BE2C (cell line): ENCODE measurements at regions not wholly inside any gene's neighbourhood (a gene's known extent, or its start where the extent isn't known, plus 50 kb on each side); places are given as distances from the start of the nearest gene placed in this dataset.

ENCODE experiments used
- DNase-seq: peaks from one replicate; pipeline ENCODE4 v3.0.0-alpha.2; 2020
- H3K27me3 ChIP-seq: fragments of 250-450 bp; sonication (Bioruptor Pico); 2 replicates; pipeline ENCODE4 v1.5.1; 2020; ENCODE audit warnings: mild to moderate bottlenecking
- H3K36me3 ChIP-seq: fragments of 250-450 bp; sonication (Bioruptor Pico); 2 replicates; pipeline ENCODE4 v1.5.1; 2020; ENCODE audit warnings: mild to moderate bottlenecking
- H3K4me1 ChIP-seq: fragments of 250-450 bp; sonication (Bioruptor Pico); 2 replicates; pipeline ENCODE4 v1.5.1; 2020
- H3K4me3 ChIP-seq: 2 replicates; pipeline ENCODE4 v1.5.1; 2011; ENCODE audit warnings: low read depth, low read length
- H3K9me3 ChIP-seq: fragments of 250-450 bp; sonication (Bioruptor Pico); 2 replicates; pipeline ENCODE4 v1.5.1; 2020
- TF ChIP-seq, protein P1 (sequence below): IDR thresholded peaks from 2 replicates; pipeline ENCODE4 v1.5.1; 2012; ENCODE audit warnings: mild to moderate bottlenecking, low read depth, low read length

GRCh38 chr13:30026909-30027308 lies 176.5 kb upstream of the UBL3 start:
- TF ChIP-seq, protein P1, sequence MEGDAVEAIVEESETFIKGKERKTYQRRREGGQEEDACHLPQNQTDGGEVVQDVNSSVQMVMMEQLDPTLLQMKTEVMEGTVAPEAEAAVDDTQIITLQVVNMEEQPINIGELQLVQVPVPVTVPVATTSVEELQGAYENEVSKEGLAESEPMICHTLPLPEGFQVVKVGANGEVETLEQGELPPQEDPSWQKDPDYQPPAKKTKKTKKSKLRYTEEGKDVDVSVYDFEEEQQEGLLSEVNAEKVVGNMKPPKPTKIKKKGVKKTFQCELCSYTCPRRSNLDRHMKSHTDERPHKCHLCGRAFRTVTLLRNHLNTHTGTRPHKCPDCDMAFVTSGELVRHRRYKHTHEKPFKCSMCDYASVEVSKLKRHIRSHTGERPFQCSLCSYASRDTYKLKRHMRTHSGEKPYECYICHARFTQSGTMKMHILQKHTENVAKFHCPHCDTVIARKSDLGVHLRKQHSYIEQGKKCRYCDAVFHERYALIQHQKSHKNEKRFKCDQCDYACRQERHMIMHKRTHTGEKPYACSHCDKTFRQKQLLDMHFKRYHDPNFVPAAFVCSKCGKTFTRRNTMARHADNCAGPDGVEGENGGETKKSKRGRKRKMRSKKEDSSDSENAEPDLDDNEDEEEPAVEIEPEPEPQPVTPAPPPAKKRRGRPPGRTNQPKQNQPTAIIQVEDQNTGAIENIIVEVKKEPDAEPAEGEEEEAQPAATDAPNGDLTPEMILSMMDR = no peak
- no peaks in the 10 kb centered on the region for H3K27me3 ChIP-seq
- no peaks in the 10 kb centered on the region for H3K36me3 ChIP-seq
- H3K4me3 ChIP-seq = no peak overlapping the region
- no peaks in the 10 kb centered on the region for H3K9me3 ChIP-seq
- DNase-seq = no peak
- H3K4me1 ChIP-seq = no peaks in the 10 kb centered on the region

DNA sequence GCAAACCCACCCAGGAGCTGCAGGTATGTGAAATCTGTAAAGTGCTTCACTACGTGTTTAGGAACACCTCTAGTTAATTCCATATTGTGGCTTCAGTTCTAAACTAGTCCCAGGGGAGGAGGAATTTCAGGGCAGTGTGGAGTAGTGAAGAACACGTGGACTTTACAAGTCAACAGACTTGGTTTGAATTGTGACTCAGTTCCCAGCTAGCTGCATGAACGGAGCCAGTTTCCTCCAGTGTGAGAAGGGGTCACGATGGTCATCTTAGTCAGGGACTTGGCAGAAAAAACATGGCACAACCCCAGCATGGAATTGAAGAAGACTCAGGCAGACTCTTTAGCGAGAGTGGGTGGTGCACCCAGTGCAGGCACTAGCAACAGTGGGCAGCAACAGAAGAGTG lies 175.7 kb upstream of the UBL3 start:
- DNase-seq = no peak
- Histone ChIP-seq H3K4me1 (no peaks in the 10 kb centered on the region), H3K9me3 (no peaks in the 10 kb centered on the region), H3K27me3 (no peaks in the 10 kb centered on the region), H3K4me3 (no peak overlapping the region), H3K36me3 (no peaks in the 10 kb centered on the region)
- TF ChIP-seq, protein P1 = no peak

GRCh38 chr13:30025351-30025750 lies 174.9 kb upstream of the UBL3 start:
- Histone ChIP-seq H3K4me1 (no peaks in the 10 kb centered on the region), H3K9me3 (no peaks in the 10 kb centered on the region), H3K4me3 (no peak overlapping the region), H3K27me3 (no peaks in the 10 kb centered on the region), H3K36me3 (no peaks in the 10 kb centered on the region)
- TF ChIP-seq, protein P1 = no peak
- no peak for DNase-seq

- no peak for DNase-seq
- TF ChIP-seq, protein P1 = no peak
- Histone ChIP-seq H3K36me3 (no peaks in the 10 kb centered on the region), H3K9me3 (no peaks in the 10 kb centered on the region), H3K4me1 (no peaks in the 10 kb centered on the region), H3K4me3 (no peak overlapping the region), H3K27me3 (no peaks in the 10 kb centered on the region)
Measured at GRCh38 chr13:30024125-30024865, 173.9 kb upstream of the UBL3 start.

DNA sequence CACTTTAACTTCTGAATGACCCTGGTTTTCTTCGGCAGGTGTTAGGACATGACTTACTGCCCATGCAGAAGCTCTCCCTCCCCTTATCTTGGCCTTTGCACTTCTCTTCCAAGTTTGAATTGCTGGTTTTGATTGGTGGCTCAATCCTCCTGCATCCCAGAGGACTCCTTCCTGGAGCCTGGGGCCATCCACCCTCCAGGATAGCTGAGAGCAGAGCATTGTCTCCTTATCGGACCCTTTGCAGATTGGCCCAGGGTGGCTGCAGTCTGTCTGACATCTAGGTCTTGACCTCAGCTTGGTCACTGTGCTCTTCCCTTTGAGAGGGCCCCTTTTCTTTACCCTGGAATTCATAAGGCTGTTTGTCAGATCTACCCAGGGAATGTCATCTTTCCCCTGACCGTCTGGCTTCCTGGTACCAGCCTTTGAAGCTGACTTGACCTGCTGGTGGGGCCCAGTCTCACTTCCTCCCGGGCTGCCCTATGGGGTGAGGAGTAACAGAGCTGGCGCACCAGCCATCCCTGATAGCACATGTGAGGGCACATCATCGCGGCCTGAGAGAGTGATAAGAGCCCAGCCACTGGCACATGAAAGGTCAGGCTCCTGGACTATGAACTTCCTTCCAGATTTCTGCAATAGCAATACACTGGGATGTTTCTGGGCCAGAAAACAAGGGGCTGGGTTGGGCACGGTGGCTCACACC lies 172.9 kb upstream of the UBL3 start:
- TF ChIP-seq, protein P1 = no peak
- no peaks in the 10 kb centered on the region for H3K36me3 ChIP-seq
- no peak for DNase-seq
- no peaks in the 10 kb centered on the region for H3K9me3 ChIP-seq
- H3K27me3 ChIP-seq = no peaks in the 10 kb centered on the region
- H3K4me1 ChIP-seq = no peaks in the 10 kb centered on the region
- no peak overlapping the region for H3K4me3 ChIP-seq

DNA sequence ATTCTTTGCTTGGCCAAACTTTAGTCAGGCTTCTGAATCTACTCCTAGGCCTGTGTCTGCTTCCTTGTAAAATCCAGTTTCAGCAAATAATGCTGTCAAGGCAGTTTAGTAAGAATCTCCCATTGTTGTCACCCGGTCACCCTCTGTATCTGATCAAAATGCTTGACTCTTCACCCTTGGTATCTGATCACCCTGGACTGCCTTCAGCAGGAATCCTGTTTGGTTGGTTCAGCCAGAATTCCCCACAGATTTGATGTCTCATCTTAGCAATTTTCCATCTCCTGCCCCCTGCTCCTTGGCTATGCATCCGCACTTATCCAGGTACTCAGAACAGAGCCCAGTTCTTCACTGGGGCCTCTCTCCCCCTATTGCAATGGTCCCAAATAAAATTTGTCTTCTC lies 172.4 kb upstream of the UBL3 start:
- H3K9me3 ChIP-seq = no peaks in the 10 kb centered on the region
- H3K36me3 ChIP-seq = no peaks in the 10 kb centered on the region
- TF ChIP-seq, protein P1 = no peak
- no peak overlapping the region for H3K4me3 ChIP-seq
- no peaks in the 10 kb centered on the region for H3K27me3 ChIP-seq
- H3K4me1 ChIP-seq = no peaks in the 10 kb centered on the region
- DNase-seq = no peak
